Colon (tissue), 2 donors: ENCODE measurements at regions not wholly inside any gene's neighbourhood (a gene's known extent, or its start where the extent isn't known, plus 50 kb on each side); places are given as distances from the start of the nearest gene placed in this dataset.

ENCODE experiments used
- FAIRE-seq: peaks from 2 replicates; lab custom pipeline; 2012; peaks lifted over from hg19 to GRCh38; lab: Jason Lieb, UNC
- donor health status: control.
- donor health status: control.

GRCh38 chr20:53837126-53837826, 233.1 kb downstream of the BCAS1 start:
- FAIRE-seq, result no peak

- FAIRE-seq, result no peak
Measured at GRCh38 chr20:53834749-53835148, 235.6 kb downstream of the BCAS1 start.

- no peak for FAIRE-seq
Measured at GRCh38 chr20:53834062-53834442, 236.3 kb downstream of the BCAS1 start.

- no peak for FAIRE-seq
Measured at GRCh38 chr20:53833333-53834061, 236.9 kb downstream of the BCAS1 start.

GRCh38 chr20:53832499-53832898, 237.9 kb downstream of the BCAS1 start:
- FAIRE-seq, result no peak

- FAIRE-seq, result no peak
Measured at GRCh38 chr20:53831812-53832211, 238.2 kb upstream of the ZNF217 start.

GRCh38 chr20:53831228-53831627, 237.6 kb upstream of the ZNF217 start:
- FAIRE-seq, result no peak

- no peak for FAIRE-seq
Measured at GRCh38 chr20:53829724-53830521, 236.3 kb upstream of the ZNF217 start.

GRCh38 chr20:53829255-53829723, 235.7 kb upstream of the ZNF217 start:
- FAIRE-seq, result no peak

- no peak for FAIRE-seq
Measured at GRCh38 chr20:53828682-53829254, 235.1 kb upstream of the ZNF217 start.

- no peak for FAIRE-seq
Measured at GRCh38 chr20:53828088-53828681, 234.5 kb upstream of the ZNF217 start.

GRCh38 chr20:53827292-53828087, 233.9 kb upstream of the ZNF217 start:
- no peak for FAIRE-seq

- FAIRE-seq, result no peak
Measured at GRCh38 chr20:53826597-53827291, 233.1 kb upstream of the ZNF217 start.

- FAIRE-seq, result no peak
Measured at GRCh38 chr20:53826090-53826489, 232.5 kb upstream of the ZNF217 start.

- FAIRE-seq, result no peak
Measured at GRCh38 chr20:53825282-53825681, 231.6 kb upstream of the ZNF217 start.

- FAIRE-seq, result no peak
Measured at GRCh38 chr20:53824779-53825178, 231.1 kb upstream of the ZNF217 start.

- no peak for FAIRE-seq
Measured at GRCh38 chr20:53823121-53823764, 229.6 kb upstream of the ZNF217 start.

GRCh38 chr20:53822534-53822933, 228.9 kb upstream of the ZNF217 start:
- FAIRE-seq, result no peak

GRCh38 chr20:53819973-53820451, 226.4 kb upstream of the ZNF217 start:
- no peak for FAIRE-seq
